AG09309 (cell line): ENCODE measurements at regions not wholly inside any gene's neighbourhood (a gene's known extent, or its start where the extent isn't known, plus 50 kb on each side); places are given as distances from the start of the nearest gene placed in this dataset.

Experiments
- DNase-seq: peaks from one replicate; pipeline ENCODE4 v3.0.0-alpha.2; 2010; ENCODE audit warnings: low read depth
- H3K4me3 ChIP-seq: 2 replicates; pipeline ENCODE4 v1.5.1; 2011; ENCODE audit warnings: mild to moderate bottlenecking, low read depth, low read length, moderate library complexity; ENCODE audit not compliant: control insufficient read depth
- CTCF ChIP-seq: IDR thresholded peaks from 2 replicates; pipeline ENCODE4 v1.5.1; 2011; ENCODE audit warnings: mild to moderate bottlenecking, low read depth, low read length, inconsistent platforms; ENCODE audit not compliant: insufficient read depth, control insufficient read depth; ENCODE audit errors: missing control alignments

- DNase-seq: no peak
- peak overlapping the region; percentile 41 for H3K4me3 ChIP-seq
- TF ChIP-seq CTCF: no peak
Measured at GRCh38 chr9:129489838-129490582, 130.9 kb downstream of the C9orf50 start.

- no peak for TF ChIP-seq CTCF
- DNase-seq: no peak
- peak overlapping the region; percentile 27 for H3K4me3 ChIP-seq
Measured at GRCh38 chr9:129487658-129488483, 133.0 kb downstream of the C9orf50 start.

- DNase-seq: no peak
- no peak for TF ChIP-seq CTCF
- no peak overlapping the region for H3K4me3 ChIP-seq
Measured at GRCh38 chr9:129486756-129487657, 133.9 kb downstream of the C9orf50 start.

- DNase-seq: no peak
- H3K4me3 ChIP-seq: no peak overlapping the region
- no peak for TF ChIP-seq CTCF
Measured at GRCh38 chr9:129485145-129485774, 135.6 kb downstream of the C9orf50 start.

- no peak for TF ChIP-seq CTCF
- no peak overlapping the region for H3K4me3 ChIP-seq
- DNase-seq: no peak
Measured at GRCh38 chr9:129484352-129485000, 136.4 kb downstream of the C9orf50 start.
